CD8-positive, alpha-beta memory T cell (primary cell): ENCODE measurements at regions not wholly inside any gene's neighbourhood (a gene's known extent, or its start where the extent isn't known, plus 50 kb on each side); places are given as distances from the start of the nearest gene placed in this dataset.

Source experiments
- CTCF ChIA-PET: fragments of 350-600 bp; sonication (Branson Sonifier 250); formaldehyde crosslinking; loops from one replicate; lab custom pipeline; 2021; ENCODE audit warnings: antibody characterized with exemption; lab: Charles Lee
- POLR2A ChIA-PET: fragments of 350-600 bp; sonication (Branson Sonifier 250); formaldehyde crosslinking; loops from one replicate; lab custom pipeline; 2021; ENCODE audit warnings: antibody characterized with exemption; lab: Charles Lee
- DNase-seq, 5 donors: peaks; one replicate each; pipeline versions ENCODE4 v3.0.0 to v3.0.0-alpha.2; 2020 to 2022; ENCODE audit warnings: mixed read lengths in 1 of 5
- H3K27ac ChIP-seq: one replicate; pipeline ENCODE4 v1.7.0; 2013; ENCODE audit warnings: low read depth, mild to moderate bottlenecking, low read length, moderate library complexity
- H3K27me3 ChIP-seq: 2 replicates; pipeline ENCODE4 v1.7.0; 2013; ENCODE audit warnings: low read length, mild to moderate bottlenecking; ENCODE audit not compliant: insufficient read depth, poor library complexity, severe bottlenecking
- H3K36me3 ChIP-seq: 2 replicates; pipeline ENCODE4 v1.7.0; 2013; ENCODE audit warnings: mild to moderate bottlenecking, low read length, moderate library complexity; ENCODE audit not compliant: insufficient read depth
- H3K4me1 ChIP-seq: 2 replicates; pipeline ENCODE4 v1.7.0; 2013; ENCODE audit warnings: mild to moderate bottlenecking, low read length, moderate library complexity; ENCODE audit not compliant: insufficient read depth
- H3K4me3 ChIP-seq: 2 replicates; pipeline ENCODE4 v1.7.0; 2013; ENCODE audit warnings: mild to moderate bottlenecking, low read length
- H3K9me3 ChIP-seq: 2 replicates; pipeline ENCODE4 v1.7.0; 2013; ENCODE audit warnings: mild to moderate bottlenecking, low read length
- H3K27ac Mint-ChIP-seq, 8 donors: one replicate each; pipeline ENCODE4 v1.8.0; 2020 to 2021; ENCODE audit warnings: mixed read lengths in 8 of 8, mild to moderate bottlenecking in 6 of 8, inconsistent platforms in 3 of 8, moderate library complexity in 3 of 8
- H3K27me3 Mint-ChIP-seq, 2 donors: one replicate each; pipeline ENCODE4 v1.8.0; 2020 to 2021; ENCODE audit warnings: mixed read lengths in 2 of 2, mild to moderate bottlenecking in 1 of 2, moderate library complexity in 1 of 2
- H3K36me3 Mint-ChIP-seq, 3 donors: one replicate each; pipeline ENCODE4 v1.8.0; 2020 to 2021; ENCODE audit warnings: mixed read lengths in 3 of 3, inconsistent platforms in 1 of 3, mild to moderate bottlenecking in 1 of 3
- H3K4me1 Mint-ChIP-seq, 3 donors: one replicate each; pipeline ENCODE4 v1.8.0; 2020 to 2021; ENCODE audit warnings: mixed read lengths in 3 of 3, inconsistent platforms in 1 of 3, mild to moderate bottlenecking in 1 of 3
- H3K4me3 Mint-ChIP-seq, 7 donors: one replicate each; pipeline ENCODE4 v1.8.0; 2020 to 2021; ENCODE audit warnings: mixed read lengths in 7 of 7, mild to moderate bottlenecking in 6 of 7, moderate library complexity in 4 of 7, inconsistent platforms in 2 of 7
- H3K9me3 Mint-ChIP-seq, 5 donors: one replicate each; pipeline ENCODE4 v1.8.0; 2020 to 2022; ENCODE audit warnings: mixed read lengths in 5 of 5, mild to moderate bottlenecking in 3 of 5, moderate library complexity in 2 of 5, inconsistent platforms in 1 of 5

DNA sequence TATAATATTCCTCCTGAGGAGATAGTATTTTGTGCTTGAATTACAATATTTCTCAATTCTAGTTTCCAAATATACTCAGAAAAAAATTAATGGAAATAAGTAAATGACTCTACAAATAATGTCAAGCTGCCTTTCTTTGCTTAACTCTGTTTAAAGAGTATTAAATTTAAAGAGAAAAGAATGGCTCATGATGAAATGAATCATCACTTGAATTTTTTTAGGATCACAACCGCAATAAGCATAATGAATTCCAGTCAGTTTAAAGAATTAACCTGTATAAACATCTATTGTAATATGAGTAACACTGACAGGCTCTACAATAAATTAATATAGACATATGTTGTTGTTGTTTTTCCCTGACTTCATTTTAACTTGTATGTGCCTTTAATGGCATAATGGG lies 266.2 kb upstream of the ADGRB3 start:
- no peaks in the 10 kb centered on the region for H3K4me1 Mint-ChIP-seq
- DNase-seq, result no peak
- no peaks in the 10 kb centered on the region for H3K36me3 ChIP-seq
- POLR2A ChIA-PET, result no interaction called here
- no peaks in the 10 kb centered on the region for H3K27me3 Mint-ChIP-seq
- H3K4me3 Mint-ChIP-seq, result no peak overlapping the region
- CTCF ChIA-PET, result no interaction called here
- no peaks in the 10 kb centered on the region for H3K4me1 ChIP-seq
- no peaks in the 10 kb centered on the region for H3K9me3 ChIP-seq
- H3K9me3 Mint-ChIP-seq, result peaks cover 3 to 22% (median 8%) of the 10 kb centered on the region in 5 donors
- H3K4me3 ChIP-seq, result no peak overlapping the region
- H3K27me3 ChIP-seq, result no peaks in the 10 kb centered on the region
- H3K36me3 Mint-ChIP-seq, result no peaks in the 10 kb centered on the region
- H3K27ac Mint-ChIP-seq, result no peak overlapping the region
- H3K27ac ChIP-seq, result no peak overlapping the region

DNA sequence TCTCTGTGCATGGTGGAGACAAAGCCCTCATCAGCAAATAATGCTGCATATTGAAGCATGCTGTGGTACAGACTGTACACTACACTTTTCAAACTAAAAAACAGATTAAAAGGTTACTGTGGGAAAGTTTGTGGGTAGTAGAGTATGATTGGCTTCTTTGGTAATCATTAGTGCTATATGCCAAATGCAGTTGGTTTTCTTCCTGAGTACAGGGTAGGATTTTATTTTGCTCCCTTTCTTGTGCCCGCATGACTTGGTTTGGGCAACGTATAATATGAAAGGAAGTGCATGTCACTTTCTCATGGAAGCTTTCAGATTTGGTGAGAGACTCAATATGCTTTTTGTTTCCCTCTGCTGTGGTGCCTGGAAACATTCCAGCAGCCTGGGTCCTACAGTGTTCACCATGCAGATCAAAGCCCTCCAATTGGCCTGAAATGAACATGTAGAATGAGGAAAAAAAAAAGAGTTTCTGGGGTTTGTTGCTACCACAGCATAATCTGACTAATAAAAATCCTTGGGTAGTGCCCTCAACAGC lies 270.7 kb upstream of the ADGRB3 start:
- CTCF ChIA-PET, result no interaction called here
- H3K4me1 Mint-ChIP-seq, result no peaks in the 10 kb centered on the region
- no peaks in the 10 kb centered on the region for H3K27me3 Mint-ChIP-seq
- H3K4me1 ChIP-seq, result no peaks in the 10 kb centered on the region
- no peak for DNase-seq
- peaks cover 4 to 21% (median 13%) of the 10 kb centered on the region in 5 donors for H3K9me3 Mint-ChIP-seq
- H3K4me3 Mint-ChIP-seq, result no peak overlapping the region
- POLR2A ChIA-PET, result no interaction called here
- H3K36me3 ChIP-seq, result no peaks in the 10 kb centered on the region
- no peaks in the 10 kb centered on the region for H3K9me3 ChIP-seq
- H3K27ac Mint-ChIP-seq, result no peak overlapping the region
- H3K27me3 ChIP-seq, result no peaks in the 10 kb centered on the region
- H3K4me3 ChIP-seq, result no peak overlapping the region
- no peak overlapping the region for H3K27ac ChIP-seq
- no peaks in the 10 kb centered on the region for H3K36me3 Mint-ChIP-seq

DNA sequence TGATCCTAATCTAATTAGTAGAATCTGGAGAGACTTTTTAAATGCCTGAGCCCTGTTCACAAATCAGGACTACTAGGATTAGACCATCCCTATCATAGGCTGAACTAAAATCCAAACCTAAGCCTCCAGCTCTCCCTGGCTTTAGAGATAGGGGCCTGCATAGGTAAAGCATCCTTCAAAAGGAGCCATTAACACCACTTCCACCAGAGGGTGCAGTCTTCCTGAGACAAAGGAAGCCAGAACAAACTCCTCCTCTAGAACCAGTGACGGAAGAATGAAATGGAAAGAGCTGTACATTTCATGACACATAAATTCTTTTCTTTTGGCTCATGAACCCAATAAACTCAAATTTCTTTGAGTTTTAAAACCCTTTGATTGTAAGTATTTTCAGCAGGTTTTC lies 291.2 kb upstream of the ADGRB3 start:
- Mint-ChIP-seq H3K36me3 (peaks cover 0 to 2% (median 0%) of the 10 kb centered on the region in 3 donors), H3K4me1 (no peaks in the 10 kb centered on the region), H3K9me3 (peaks cover 0 to 11% (median 0%) of the 10 kb centered on the region in 5 donors), H3K27me3 (no peaks in the 10 kb centered on the region), H3K4me3 (no peak overlapping the region), H3K27ac (no peak overlapping the region)
- no peaks in the 10 kb centered on the region for H3K4me1 ChIP-seq
- H3K9me3 ChIP-seq, result no peaks in the 10 kb centered on the region
- H3K27me3 ChIP-seq, result no peaks in the 10 kb centered on the region
- no peak for DNase-seq
- ChIA-PET CTCF (no interaction called here), POLR2A (no interaction called here)
- no peak overlapping the region for H3K4me3 ChIP-seq
- no peak overlapping the region for H3K27ac ChIP-seq
- H3K36me3 ChIP-seq, result no peaks in the 10 kb centered on the region

DNA sequence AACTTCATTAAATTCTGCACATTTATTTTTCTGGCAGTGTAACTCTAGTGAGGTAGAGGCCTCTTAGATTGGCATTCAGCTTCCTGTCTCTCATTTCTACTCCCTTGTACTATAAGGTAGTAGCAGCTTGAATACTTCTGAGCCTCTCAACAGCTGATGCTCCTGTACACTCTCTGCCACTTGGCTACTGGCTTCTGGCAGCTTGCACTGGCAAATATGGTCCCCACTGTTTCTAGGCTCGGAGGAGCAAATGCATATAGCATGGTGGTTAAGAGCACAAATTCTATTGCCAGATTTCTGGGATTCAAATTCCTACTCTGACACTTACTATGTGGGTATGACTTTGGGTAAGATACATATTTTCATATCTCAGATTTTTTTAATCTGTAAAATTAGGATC lies 292.8 kb upstream of the ADGRB3 start:
- POLR2A ChIA-PET, result no interaction called here
- CTCF ChIA-PET, result interaction anchor here (1.1 kb wide), 1 partner anchor 29 kb away, joined by 3 read pairs; no protein-coding TSS in a partner anchor
- no peaks in the 10 kb centered on the region for H3K4me1 ChIP-seq

DNA sequence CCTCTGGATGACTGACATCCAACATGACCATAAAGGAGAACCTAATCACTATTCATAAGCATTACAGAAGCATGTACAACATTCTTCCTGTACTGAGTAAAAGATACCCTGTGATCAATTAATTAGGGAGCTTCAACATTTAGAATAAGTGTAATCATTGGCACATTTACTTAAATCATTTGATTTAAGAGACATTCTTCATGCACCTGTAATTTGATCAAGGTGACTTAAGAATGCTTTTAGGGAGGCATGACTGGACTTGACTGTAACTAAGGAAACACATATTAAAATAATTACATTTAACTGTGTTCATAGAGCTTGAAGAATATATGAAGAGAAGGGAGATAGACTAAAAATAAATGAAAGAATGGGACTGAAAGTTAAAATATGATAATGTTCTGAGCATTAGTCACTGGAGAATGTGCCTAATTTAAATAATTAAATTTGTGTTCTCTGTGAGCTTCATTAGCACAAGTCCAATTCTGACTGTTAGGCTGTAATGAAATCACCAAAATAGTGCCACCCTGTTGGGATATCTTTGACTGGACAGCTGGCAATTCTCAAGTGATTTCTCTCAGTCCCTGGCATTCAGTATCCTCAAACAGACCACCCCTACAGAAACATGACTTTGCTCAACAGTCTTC lies 295.5 kb upstream of the ADGRB3 start:
- Histone ChIP-seq H3K27ac (no peak overlapping the region), H3K4me3 (no peak overlapping the region), H3K27me3 (no peaks in the 10 kb centered on the region), H3K36me3 (no peaks in the 10 kb centered on the region), H3K9me3 (no peaks in the 10 kb centered on the region), H3K4me1 (no peaks in the 10 kb centered on the region)
- H3K9me3 Mint-ChIP-seq, result peaks cover 0 to 8% (median 6%) of the 10 kb centered on the region in 5 donors
- no peak overlapping the region for H3K4me3 Mint-ChIP-seq
- no peaks in the 10 kb centered on the region for H3K4me1 Mint-ChIP-seq
- no peaks in the 10 kb centered on the region for H3K27me3 Mint-ChIP-seq
- POLR2A ChIA-PET, result no interaction called here
- CTCF ChIA-PET, result no interaction called here
- no peak overlapping the region for H3K27ac Mint-ChIP-seq
- DNase-seq, result no peak
- no peaks in the 10 kb centered on the region for H3K36me3 Mint-ChIP-seq

More for the DNA sequence above, 292.8 kb upstream of the ADGRB3 start:
- Mint-ChIP-seq H3K4me1 (no peaks in the 10 kb centered on the region), H3K27ac (no peak overlapping the region), H3K9me3 (peaks cover 0 to 3% (median 2%) of the 10 kb centered on the region in 5 donors), H3K27me3 (no peaks in the 10 kb centered on the region), H3K36me3 (no peaks in the 10 kb centered on the region), H3K4me3 (no peak overlapping the region)
- no peak overlapping the region for H3K4me3 ChIP-seq
- no peak for DNase-seq
- H3K27ac ChIP-seq, result no peak overlapping the region
- H3K36me3 ChIP-seq, result no peaks in the 10 kb centered on the region
- H3K27me3 ChIP-seq, result no peaks in the 10 kb centered on the region
- no peaks in the 10 kb centered on the region for H3K9me3 ChIP-seq

DNA sequence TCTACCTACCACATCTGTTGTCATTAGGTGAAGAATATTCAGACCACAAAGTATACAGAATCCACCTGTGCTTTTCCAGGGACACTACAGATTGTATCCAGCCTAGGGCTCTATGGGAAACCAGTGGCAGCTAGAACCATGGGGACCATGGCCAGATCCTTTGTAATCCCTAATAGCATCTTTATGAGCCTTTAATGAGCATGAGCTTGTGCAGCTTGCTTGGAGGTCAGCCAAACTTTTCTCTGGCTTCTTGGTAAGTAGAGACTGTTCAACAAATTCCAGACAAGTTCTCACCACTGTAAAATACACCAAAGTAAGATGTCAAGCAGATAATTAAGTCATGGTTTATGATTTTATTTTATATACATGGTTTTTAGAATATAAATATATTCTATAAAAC lies 301.6 kb upstream of the ADGRB3 start:
- H3K4me1 Mint-ChIP-seq, result no peaks in the 10 kb centered on the region
- Histone ChIP-seq H3K4me3 (no peak overlapping the region), H3K4me1 (no peaks in the 10 kb centered on the region), H3K9me3 (no peaks in the 10 kb centered on the region), H3K27me3 (no peaks in the 10 kb centered on the region), H3K36me3 (no peaks in the 10 kb centered on the region), H3K27ac (no peak overlapping the region)
- ChIA-PET POLR2A (no interaction called here), CTCF (no interaction called here)
- peaks cover 0 to 12% (median 6%) of the 10 kb centered on the region in 5 donors for H3K9me3 Mint-ChIP-seq
- H3K4me3 Mint-ChIP-seq, result no peak overlapping the region
- H3K27ac Mint-ChIP-seq, result no peak overlapping the region
- DNase-seq, result no peak
- H3K27me3 Mint-ChIP-seq, result no peaks in the 10 kb centered on the region
- no peaks in the 10 kb centered on the region for H3K36me3 Mint-ChIP-seq

DNA sequence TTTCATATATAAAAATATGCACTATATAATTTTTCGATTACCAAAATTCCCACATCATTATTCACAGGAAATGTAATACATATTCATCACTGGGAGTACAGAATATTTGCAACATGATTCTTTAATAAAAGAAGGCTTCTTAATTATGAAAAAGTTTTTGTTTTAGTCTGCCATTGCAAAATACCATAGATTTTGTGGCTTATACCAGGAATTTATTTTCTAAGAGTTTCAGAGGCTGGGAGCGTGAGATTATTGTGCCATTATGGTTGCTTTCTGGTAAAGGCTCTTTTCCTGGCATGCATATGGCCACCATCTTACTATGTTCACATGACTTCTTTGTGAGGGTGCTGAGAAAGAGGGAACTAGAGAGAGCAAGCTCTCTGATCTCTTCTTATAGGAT lies 306.9 kb upstream of the ADGRB3 start:
- POLR2A ChIA-PET, result no interaction called here
- DNase-seq, result no peak

DNA sequence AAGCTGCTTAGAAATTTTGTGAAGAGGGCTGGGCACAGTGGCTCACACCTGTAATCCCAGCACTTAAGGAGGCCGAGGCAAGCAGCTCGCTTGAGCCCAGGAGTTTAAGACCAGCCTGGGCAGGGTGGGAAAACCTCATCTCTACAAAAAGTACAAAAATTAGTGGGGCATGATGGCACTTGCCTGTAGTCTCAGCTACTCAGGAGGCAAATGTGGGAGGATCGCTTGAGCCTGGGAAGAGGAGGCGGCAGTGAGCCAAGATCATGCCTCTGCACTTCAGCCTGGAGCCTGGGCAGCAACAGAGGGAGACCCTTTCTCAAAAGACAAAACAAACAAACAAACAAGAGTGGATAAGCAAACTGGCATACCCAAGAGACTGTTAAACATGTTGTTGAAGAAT lies 308.3 kb upstream of the ADGRB3 start:
- POLR2A ChIA-PET, result no interaction called here

More for the DNA sequence above, 306.9 kb upstream of the ADGRB3 start:
- H3K4me1 ChIP-seq, result no peaks in the 10 kb centered on the region
- H3K4me3 ChIP-seq, result no peak overlapping the region
- H3K27me3 ChIP-seq, result no peaks in the 10 kb centered on the region
- H3K36me3 ChIP-seq, result no peaks in the 10 kb centered on the region
- Mint-ChIP-seq H3K9me3 (peaks cover 0 to 10% (median 1%) of the 10 kb centered on the region in 5 donors), H3K27me3 (no peaks in the 10 kb centered on the region), H3K4me1 (no peaks in the 10 kb centered on the region), H3K27ac (no peak overlapping the region), H3K4me3 (no peak overlapping the region), H3K36me3 (no peaks in the 10 kb centered on the region)
- H3K9me3 ChIP-seq, result no peaks in the 10 kb centered on the region
- CTCF ChIA-PET, result no interaction called here
- H3K27ac ChIP-seq, result no peak overlapping the region

More for the DNA sequence above, 308.3 kb upstream of the ADGRB3 start:
- Histone ChIP-seq H3K4me1 (no peaks in the 10 kb centered on the region), H3K9me3 (no peaks in the 10 kb centered on the region), H3K27me3 (no peaks in the 10 kb centered on the region), H3K4me3 (no peak overlapping the region), H3K36me3 (no peaks in the 10 kb centered on the region), H3K27ac (no peak overlapping the region)
- H3K36me3 Mint-ChIP-seq, result no peaks in the 10 kb centered on the region
- no peak for DNase-seq
- no peaks in the 10 kb centered on the region for H3K27me3 Mint-ChIP-seq
- H3K4me1 Mint-ChIP-seq, result no peaks in the 10 kb centered on the region
- H3K9me3 Mint-ChIP-seq, result peaks cover 2 to 16% (median 4%) of the 10 kb centered on the region in 5 donors
- CTCF ChIA-PET, result no interaction called here
- H3K27ac Mint-ChIP-seq, result no peak overlapping the region
- H3K4me3 Mint-ChIP-seq, result no peak overlapping the region
